Activated CD8-positive, alpha-beta T cell treated with anti-CD3 and anti-CD28 coated beads, Interleukin-2, amount 10 ng/mL, durations not matched to agents 7 days and 5 days (primary cell): ENCODE measurements at regions not wholly inside any gene's neighbourhood (a gene's known extent, or its start where the extent isn't known, plus 50 kb on each side); places are given as distances from the start of the nearest gene placed in this dataset.

Source experiments
- ATAC-seq: fragments of 150-1000 bp; cut with Tn5 transposase; one replicate; pipeline ENCODE4 v1.10.0; 2021; ENCODE audit warnings: moderate library complexity
- CTCF ChIA-PET: fragments of 350-600 bp; sonication (Branson Sonifier 250); formaldehyde crosslinking; loops from one replicate; lab custom pipeline; 2021; ENCODE audit warnings: antibody characterized with exemption; lab: Charles Lee
- POLR2A ChIA-PET: fragments of 350-600 bp; sonication (Branson Sonifier 250); formaldehyde crosslinking; loops from one replicate; lab custom pipeline; 2021; ENCODE audit warnings: antibody characterized with exemption; lab: Charles Lee
- DNase-seq: peaks from one replicate; pipeline ENCODE4 v3.0.0-alpha.2; 2020
- H3K27ac Mint-ChIP-seq: one replicate; pipeline ENCODE4 v1.8.0; 2021; ENCODE audit warnings: mild to moderate bottlenecking, mixed read lengths
- H3K27me3 Mint-ChIP-seq: one replicate; pipeline ENCODE4 v1.8.0; 2021; ENCODE audit warnings: low read depth, mixed read lengths
- H3K36me3 Mint-ChIP-seq: one replicate; pipeline ENCODE4 v1.8.0; 2021; ENCODE audit warnings: low read depth, mixed read lengths
- H3K4me1 Mint-ChIP-seq: one replicate; pipeline ENCODE4 v1.8.0; 2021; ENCODE audit warnings: low read depth, mixed read lengths
- H3K4me3 Mint-ChIP-seq: one replicate; pipeline ENCODE4 v1.8.0; 2021; ENCODE audit warnings: mild to moderate bottlenecking, mixed read lengths
- H3K9me3 Mint-ChIP-seq: one replicate; pipeline ENCODE4 v1.8.0; 2022; ENCODE audit warnings: mixed read lengths; ENCODE audit not compliant: insufficient read depth

DNA sequence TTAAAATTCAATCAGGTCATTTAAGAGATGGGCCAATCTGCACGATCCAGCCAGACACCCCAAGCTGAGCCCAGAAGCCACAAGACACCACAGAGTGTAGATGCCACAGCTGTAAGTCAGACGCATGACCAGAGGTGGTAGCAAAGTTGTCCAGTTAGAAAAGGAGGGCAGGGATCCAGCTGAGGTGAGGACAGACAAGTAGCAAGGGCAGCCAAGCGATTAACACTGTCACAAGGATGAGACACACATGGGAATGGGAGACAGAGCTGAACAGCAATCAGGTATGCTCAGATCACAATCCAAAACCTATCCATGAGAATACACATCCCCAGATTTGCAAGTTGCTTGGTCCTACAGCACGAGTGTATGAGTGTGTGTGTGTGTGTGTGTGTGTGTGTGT, 143.4 kb upstream of the STK17B start:
- Mint-ChIP-seq H3K27ac (no peak overlapping the region), H3K27me3 (peaks cover 6% of the 10 kb centered on the region), H3K36me3 (no peaks in the 10 kb centered on the region), H3K4me3 (no peak overlapping the region), H3K9me3 (peaks cover 4% of the 10 kb centered on the region), H3K4me1 (peaks cover 6% of the 10 kb centered on the region)
- ChIA-PET CTCF (interaction anchor here (1.0 to 1.5 kb wide), 2 partner anchors 139 to 237 kb away, joined by 4 to 6 read pairs; no protein-coding TSS in a partner anchor), POLR2A (interaction anchor here (0.6 kb wide), 1 partner anchor 72 kb away, joined by 5 read pairs; no protein-coding TSS in a partner anchor)
- no peak for DNase-seq
- ATAC-seq: no peak

DNA sequence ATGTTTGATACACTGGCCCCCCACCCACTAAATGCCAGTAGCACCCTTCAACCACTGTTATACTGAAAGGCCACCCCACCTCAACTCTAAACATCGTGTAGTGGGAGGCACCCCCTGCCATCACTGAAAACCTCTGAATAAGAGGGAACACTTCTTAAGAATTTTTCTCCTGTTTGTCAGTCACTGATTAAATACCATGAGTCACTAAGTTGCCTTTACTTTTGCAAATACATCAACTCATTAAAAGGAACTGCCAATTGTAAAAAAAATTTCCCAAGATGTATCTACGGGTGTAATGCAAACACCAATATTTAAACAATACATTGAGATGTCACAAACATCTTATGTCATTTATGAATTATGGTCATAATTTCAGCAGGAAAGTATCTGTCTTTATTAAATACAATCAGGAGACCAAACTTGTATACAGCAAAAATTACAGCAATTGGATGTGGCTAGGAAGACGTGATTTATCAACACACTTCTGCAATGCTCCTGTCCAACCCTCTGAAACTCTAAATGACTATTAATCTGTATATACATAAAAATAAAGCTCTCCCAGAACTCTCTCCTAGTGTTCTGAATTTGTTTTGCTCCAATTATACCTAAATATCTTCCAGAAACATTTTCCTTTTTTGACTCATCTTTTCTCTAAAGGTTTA, 144.1 kb upstream of the STK17B start:
- no peak for ATAC-seq
- ChIA-PET POLR2A (no interaction called here), CTCF (interaction anchor here (1.4 kb wide), 1 partner anchor 21 kb away, joined by 3 read pairs; no protein-coding TSS in a partner anchor)
- peaks cover 6% of the 10 kb centered on the region for H3K4me1 Mint-ChIP-seq
- peaks cover 2% of the 10 kb centered on the region for H3K27me3 Mint-ChIP-seq
- no peak overlapping the region for H3K27ac Mint-ChIP-seq
- H3K36me3 Mint-ChIP-seq: no peaks in the 10 kb centered on the region
- no peak for DNase-seq
- peaks cover 4% of the 10 kb centered on the region for H3K9me3 Mint-ChIP-seq
- no peak overlapping the region for H3K4me3 Mint-ChIP-seq

DNA sequence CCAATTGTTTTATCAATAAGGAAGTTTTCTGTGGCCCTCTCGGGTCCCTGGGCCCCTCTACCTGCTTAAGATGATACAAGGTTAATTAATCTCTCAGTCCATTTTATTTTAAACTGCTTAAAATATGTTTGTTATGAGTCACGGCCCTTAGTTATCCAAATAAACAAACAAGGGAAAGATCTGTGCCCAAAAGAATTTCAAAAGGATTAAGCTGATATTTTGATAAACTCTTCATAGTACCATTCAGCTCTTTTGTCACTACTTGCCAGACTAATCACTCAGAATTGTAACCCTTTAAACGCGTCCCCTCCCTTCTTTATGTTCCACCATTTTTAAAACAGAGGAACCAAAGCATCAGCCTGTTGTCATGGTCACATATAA, 144.7 kb upstream of the STK17B start:
- Mint-ChIP-seq H3K27ac (no peak overlapping the region), H3K36me3 (no peaks in the 10 kb centered on the region), H3K27me3 (peaks cover 2% of the 10 kb centered on the region), H3K4me3 (no peak overlapping the region), H3K9me3 (peaks cover 4% of the 10 kb centered on the region), H3K4me1 (peaks cover 6% of the 10 kb centered on the region)
- no peak for ATAC-seq
- DNase-seq: no peak
- ChIA-PET POLR2A (no interaction called here), CTCF (interaction anchor here (0.9 to 1.4 kb wide), 2 partner anchors 20 to 248 kb away, joined by 3 to 4 read pairs; partner anchors contain the start of gene DNAH7)

DNA sequence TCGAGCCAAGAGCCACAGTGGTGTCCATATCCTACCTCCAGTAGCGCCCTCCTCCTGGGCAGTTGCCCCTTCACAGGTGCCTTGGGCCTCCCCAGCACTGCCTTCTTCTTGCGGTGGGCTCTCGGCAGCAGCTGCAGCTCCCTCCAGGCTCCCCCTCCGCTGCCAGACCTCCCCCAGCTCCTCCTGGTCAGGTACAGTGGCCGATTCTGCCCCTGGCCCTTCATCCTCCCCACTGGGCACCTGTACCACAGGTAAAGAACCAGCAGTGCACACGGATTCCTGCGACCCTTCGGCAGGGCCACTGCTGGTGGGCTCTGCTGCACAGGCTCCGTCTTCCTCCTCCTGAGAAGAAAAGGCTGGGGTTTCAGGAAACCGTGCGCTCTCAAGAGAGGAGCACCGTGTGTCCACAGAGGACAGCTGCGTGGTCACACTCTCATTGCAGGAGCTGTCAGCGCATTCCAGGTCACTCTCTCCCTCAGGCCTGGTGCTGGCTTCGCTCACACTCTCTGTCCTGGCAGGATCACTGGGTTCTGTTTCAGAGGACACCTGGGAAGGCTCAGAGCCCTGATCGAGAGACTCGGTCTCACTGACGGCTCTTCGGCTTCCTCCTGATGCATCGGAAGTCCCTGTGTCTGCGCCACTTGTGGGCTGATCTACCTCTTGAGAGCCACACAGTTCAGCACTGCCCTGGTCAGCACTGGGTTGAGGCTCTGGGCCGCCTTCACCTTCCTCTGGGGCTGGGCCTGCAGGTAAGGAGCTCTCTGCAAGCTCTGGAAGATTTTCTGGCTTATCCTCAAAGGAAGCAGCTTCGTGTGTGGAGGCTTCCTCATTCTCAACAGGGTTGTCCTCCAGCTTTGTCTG, 147.4 kb upstream of the STK17B start:
- Mint-ChIP-seq H3K27me3 (peaks cover 2% of the 10 kb centered on the region), H3K9me3 (no peaks in the 10 kb centered on the region), H3K27ac (no peak overlapping the region), H3K4me3 (no peak overlapping the region), H3K36me3 (no peaks in the 10 kb centered on the region), H3K4me1 (peaks cover 3% of the 10 kb centered on the region)
- POLR2A ChIA-PET: no interaction called here
- CTCF ChIA-PET: interaction anchor here (1.0 to 1.8 kb wide), 2 partner anchors 240 to 241 kb away, joined by 3 to 5 read pairs; no protein-coding TSS in a partner anchor
- DNase-seq: no peak
- no peak for ATAC-seq

DNA sequence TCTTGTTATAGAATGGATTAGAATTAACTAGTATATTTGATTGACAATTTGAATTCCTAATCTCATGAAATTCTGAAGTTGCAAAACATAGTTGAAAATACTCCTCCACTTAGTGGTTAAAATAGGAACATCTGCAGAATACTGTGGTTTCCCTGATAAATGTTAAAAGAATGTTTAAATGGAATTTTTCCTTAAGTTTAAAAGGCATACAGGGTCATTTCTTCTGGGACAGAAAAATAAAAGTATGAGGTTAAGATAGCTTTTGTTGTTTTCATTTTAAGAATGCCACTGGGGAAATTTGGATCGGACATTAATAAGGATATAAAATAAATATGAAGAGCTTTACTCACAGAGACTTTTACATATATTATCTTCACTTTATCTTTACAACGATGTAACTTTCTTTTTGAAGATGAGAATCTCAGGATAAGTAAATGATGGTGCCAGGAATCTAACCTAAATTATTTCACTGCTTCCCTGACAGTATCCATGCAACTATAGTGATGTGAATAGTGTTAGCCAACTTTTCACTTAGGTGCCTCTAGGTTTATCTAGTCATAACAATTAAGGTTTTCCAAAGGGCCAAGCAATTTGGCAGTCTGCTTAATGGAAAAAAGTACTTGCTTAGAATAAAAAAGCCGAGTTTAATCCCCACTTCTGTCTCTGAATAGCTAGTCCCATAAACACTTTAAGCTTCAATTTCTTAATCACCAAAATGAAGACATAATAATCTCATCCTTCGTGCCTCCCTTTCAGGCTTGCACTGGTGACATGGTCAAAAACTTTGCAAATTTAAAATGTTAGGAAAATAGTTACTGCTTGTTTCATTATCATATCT, 151.8 kb upstream of the STK17B start:
- DNase-seq: no peak
- ChIA-PET POLR2A (no interaction called here), CTCF (interaction anchor here (0.7 to 3.9 kb wide), 4 partner anchors 14 to 255 kb away, joined by 3 to 20 read pairs (median 3); partner anchors contain the start of gene DNAH7)
- Mint-ChIP-seq H3K36me3 (no peaks in the 10 kb centered on the region), H3K9me3 (no peaks in the 10 kb centered on the region), H3K27ac (no peak overlapping the region), H3K4me3 (no peak overlapping the region), H3K27me3 (peaks cover 8% of the 10 kb centered on the region), H3K4me1 (no peaks in the 10 kb centered on the region)
- no peak for ATAC-seq

DNA sequence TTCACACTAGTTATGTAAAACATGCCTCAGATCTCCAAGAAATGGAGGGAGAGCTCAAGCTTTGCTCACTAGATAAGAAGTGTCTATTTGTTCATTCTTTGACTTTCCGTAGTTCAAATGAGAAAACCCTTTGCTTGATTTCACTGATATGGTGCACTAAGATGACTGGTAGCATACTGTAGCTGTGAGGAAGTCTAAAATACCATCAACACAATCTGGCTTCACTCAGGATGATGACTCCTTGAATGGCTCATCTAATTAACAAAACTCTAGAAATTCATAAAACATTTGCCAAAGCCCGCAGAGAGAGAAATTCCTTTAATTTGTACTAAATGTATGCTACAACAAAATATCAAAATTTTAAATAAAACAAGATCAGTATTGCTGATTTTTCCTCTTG, 152.8 kb upstream of the STK17B start:
- Mint-ChIP-seq H3K36me3 (no peaks in the 10 kb centered on the region), H3K9me3 (no peaks in the 10 kb centered on the region), H3K4me1 (no peaks in the 10 kb centered on the region), H3K4me3 (no peak overlapping the region), H3K27me3 (peaks cover 7% of the 10 kb centered on the region), H3K27ac (no peak overlapping the region)
- DNase-seq (no peak), ATAC-seq (no peak)
- ChIA-PET CTCF (interaction anchor here (3.9 kb wide), 1 partner anchor 13 kb away, joined by 20 read pairs; no protein-coding TSS in a partner anchor), POLR2A (no interaction called here)

DNA sequence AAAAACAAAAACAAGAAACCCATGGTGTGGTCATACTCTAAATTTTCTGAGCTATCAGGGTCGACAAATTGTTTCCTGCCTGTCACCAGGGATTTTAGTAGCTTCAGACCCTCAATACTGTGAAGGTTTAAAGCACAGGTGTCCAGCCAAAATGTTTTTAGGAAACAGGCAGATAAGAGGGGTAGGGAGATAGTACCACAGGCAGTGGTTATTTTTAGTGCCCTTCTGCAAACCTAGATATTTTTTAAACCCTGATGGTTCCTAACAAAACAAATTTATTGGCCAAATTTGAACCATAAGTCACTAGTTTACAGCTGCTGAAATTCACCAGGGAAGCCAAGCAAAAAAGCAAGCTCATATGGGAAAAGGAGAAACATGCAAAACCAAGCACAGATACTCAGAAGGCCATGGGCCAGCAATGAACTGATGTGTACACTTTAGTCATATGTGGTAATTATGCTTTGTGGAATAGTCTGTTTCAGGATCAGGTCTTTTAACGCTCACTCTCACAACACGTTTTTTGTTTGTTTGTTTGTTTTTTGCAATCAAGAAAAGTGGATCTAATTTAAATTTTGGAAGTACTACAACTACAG, 156.8 kb upstream of the STK17B start:
- no peak overlapping the region for H3K27ac Mint-ChIP-seq
- H3K4me1 Mint-ChIP-seq: peaks cover 3% of the 10 kb centered on the region
- no peaks in the 10 kb centered on the region for H3K36me3 Mint-ChIP-seq
- ATAC-seq: no peak
- H3K27me3 Mint-ChIP-seq: peaks cover 16% of the 10 kb centered on the region
- no peak for DNase-seq
- no peak overlapping the region for H3K4me3 Mint-ChIP-seq
- ChIA-PET POLR2A (no interaction called here), CTCF (interaction anchor here (1.5 to 2.0 kb wide), 2 partner anchors 9 to 125 kb away, joined by 5 to 7 read pairs; no protein-coding TSS in a partner anchor)
- H3K9me3 Mint-ChIP-seq: no peaks in the 10 kb centered on the region

DNA sequence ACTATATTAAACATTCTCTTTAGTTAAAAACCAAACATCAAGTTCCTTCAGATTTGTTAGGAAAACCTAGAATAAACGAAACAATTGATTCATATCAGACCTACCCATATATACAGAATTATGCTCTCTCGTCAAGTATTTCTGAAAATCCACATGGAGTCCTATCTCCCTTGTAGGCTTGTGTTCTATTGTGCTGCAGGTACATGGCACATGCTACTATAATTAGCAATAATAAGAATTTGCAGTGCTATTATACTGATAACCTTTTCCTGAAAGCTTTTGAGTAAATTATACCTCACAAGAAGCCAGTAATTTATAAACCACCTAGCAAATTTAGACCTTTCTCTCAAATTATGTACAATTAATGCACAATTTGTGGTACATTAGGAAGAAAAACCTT, 158.6 kb upstream of the STK17B start:
- ATAC-seq: no peak
- ChIA-PET CTCF (interaction anchor here (6.3 kb wide), 1 partner anchor 252 kb away, joined by 33 read pairs; no protein-coding TSS in a partner anchor), POLR2A (no interaction called here)
- Mint-ChIP-seq H3K27ac (no peak overlapping the region), H3K27me3 (peaks cover 9% of the 10 kb centered on the region), H3K4me1 (peaks cover 3% of the 10 kb centered on the region), H3K9me3 (no peaks in the 10 kb centered on the region), H3K4me3 (no peak overlapping the region), H3K36me3 (no peaks in the 10 kb centered on the region)
- no peak for DNase-seq

DNA sequence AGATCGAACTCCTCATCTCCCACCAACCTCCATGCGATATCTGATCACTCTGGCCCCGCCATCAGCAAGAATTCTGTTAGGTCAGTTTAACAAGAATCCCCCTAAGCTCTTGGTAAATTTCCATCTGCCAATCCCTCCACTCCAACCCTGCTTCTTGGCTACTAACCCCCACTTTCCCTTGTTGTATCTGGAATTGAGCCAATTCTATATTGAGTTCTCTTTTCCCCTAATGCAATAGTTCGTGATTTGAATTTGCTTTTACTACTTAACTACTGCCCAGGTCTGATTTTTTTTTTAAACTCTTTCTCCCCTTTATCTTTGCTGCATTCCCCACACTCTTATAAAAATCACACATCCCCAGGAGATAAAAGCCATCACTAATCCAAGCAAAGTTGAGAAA, 159.3 kb upstream of the STK17B start:
- ATAC-seq: no peak
- Mint-ChIP-seq H3K27ac (no peak overlapping the region), H3K4me3 (no peak overlapping the region), H3K9me3 (no peaks in the 10 kb centered on the region), H3K27me3 (peaks cover 9% of the 10 kb centered on the region), H3K4me1 (peaks cover 3% of the 10 kb centered on the region), H3K36me3 (no peaks in the 10 kb centered on the region)
- CTCF ChIA-PET: interaction anchor here (6.3 kb wide), 1 partner anchor 253 kb away, joined by 33 read pairs; no protein-coding TSS in a partner anchor
- no peak for DNase-seq
- POLR2A ChIA-PET: interaction anchor here (0.8 kb wide), 1 partner anchor 198 kb away, joined by 3 read pairs; no protein-coding TSS in a partner anchor

DNA sequence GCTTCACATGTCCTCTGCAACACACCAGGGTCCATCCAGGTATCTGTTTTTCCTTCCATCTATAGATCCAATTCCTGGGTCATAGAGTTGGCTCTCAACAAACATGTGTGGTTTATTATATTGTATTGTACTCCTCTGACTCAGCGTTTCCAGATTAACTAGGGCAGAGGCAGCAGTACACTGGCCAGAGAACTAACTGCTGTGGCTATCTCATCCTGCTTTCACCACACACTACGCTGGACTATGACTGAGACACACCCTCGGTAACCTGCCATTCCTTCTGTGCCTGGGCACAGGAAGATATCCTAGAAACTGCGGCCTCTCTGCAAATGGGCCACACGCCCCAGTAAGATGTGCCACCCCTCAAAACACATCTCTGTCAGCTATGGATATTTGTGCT, 159.8 kb upstream of the STK17B start:
- POLR2A ChIA-PET: interaction anchor here (0.8 kb wide), 1 partner anchor 199 kb away, joined by 3 read pairs; no protein-coding TSS in a partner anchor
- CTCF ChIA-PET: interaction anchor here (6.3 kb wide), 1 partner anchor 253 kb away, joined by 33 read pairs; no protein-coding TSS in a partner anchor
- H3K27ac Mint-ChIP-seq: no peak overlapping the region
- peaks cover 12% of the 10 kb centered on the region for H3K27me3 Mint-ChIP-seq
- no peaks in the 10 kb centered on the region for H3K36me3 Mint-ChIP-seq
- DNase-seq: no peak
- H3K9me3 Mint-ChIP-seq: no peaks in the 10 kb centered on the region
- no peak for ATAC-seq
- H3K4me3 Mint-ChIP-seq: no peak overlapping the region
- peaks cover 3% of the 10 kb centered on the region for H3K4me1 Mint-ChIP-seq

DNA sequence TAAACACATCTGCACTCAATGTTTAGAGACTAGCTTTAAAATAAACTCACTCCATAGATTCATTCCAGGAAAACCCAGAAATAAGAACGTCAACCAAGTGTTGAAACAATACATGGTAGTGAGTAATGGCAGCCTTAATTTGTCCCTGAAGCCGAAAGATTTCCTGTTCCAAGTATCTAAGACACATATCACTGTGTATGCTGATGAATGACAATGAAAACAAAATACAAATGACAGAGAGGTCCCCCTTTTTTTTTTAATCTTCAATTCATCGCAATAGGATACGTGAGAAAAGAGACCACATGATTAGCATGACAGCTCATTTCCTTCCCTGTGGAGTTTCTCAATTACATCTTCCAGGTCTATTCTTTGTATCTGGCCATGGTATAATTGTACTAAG, 160.5 kb upstream of the STK17B start:
- ATAC-seq: no peak
- ChIA-PET CTCF (interaction anchor here (6.3 kb wide), 1 partner anchor 254 kb away, joined by 33 read pairs; no protein-coding TSS in a partner anchor), POLR2A (no interaction called here)
- Mint-ChIP-seq H3K4me1 (peaks cover 7% of the 10 kb centered on the region), H3K27ac (no peak overlapping the region), H3K9me3 (no peaks in the 10 kb centered on the region), H3K36me3 (no peaks in the 10 kb centered on the region), H3K4me3 (no peak overlapping the region), H3K27me3 (peaks cover 12% of the 10 kb centered on the region)
- DNase-seq: no peak
